Lower leg skin (tissue), 3 donors: ENCODE measurements at regions not wholly inside any gene's neighbourhood (a gene's known extent, or its start where the extent isn't known, plus 50 kb on each side); places are given as distances from the start of the nearest gene placed in this dataset.

ENCODE experiments used
- POLR2A ChIP-seq, 2 donors: fragments of 450-650 bp; IDR thresholded peaks; one replicate each; pipeline ENCODE4 v1.6.1; 2016 to 2017; ENCODE audit warnings: antibody characterized with exemption in 2 of 2, mild to moderate bottlenecking in 1 of 2, moderate library complexity in 1 of 2
- TF ChIP-seq, protein P1 (sequence below), 3 donors: fragments of 450-650 bp; IDR thresholded peaks; one replicate each; pipeline ENCODE4 v1.5.1; 2016; ENCODE audit warnings: antibody characterized with exemption in 3 of 3, mild to moderate bottlenecking in 3 of 3, moderate library complexity in 2 of 3

DNA sequence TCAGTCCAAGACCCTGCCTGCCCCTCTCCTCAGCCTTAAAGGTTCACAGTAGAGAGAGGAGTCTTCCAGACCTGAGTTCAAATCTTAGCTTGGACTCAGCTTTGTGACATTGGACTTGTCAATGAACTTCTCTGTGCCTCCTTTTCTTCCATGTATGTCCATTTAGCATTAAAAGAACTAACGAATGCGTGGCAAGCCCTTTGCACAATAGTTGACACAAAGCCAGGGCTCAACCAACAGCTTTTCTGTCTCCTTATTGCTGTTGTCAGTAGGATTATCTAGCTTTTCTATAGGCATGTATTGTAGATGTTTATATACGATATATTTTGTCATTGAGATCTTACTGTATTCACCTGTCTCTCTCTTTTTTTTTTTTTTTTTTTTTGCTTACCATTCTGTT lies 450.8 kb downstream of the PTPRU start:
- TF ChIP-seq, protein P1, sequence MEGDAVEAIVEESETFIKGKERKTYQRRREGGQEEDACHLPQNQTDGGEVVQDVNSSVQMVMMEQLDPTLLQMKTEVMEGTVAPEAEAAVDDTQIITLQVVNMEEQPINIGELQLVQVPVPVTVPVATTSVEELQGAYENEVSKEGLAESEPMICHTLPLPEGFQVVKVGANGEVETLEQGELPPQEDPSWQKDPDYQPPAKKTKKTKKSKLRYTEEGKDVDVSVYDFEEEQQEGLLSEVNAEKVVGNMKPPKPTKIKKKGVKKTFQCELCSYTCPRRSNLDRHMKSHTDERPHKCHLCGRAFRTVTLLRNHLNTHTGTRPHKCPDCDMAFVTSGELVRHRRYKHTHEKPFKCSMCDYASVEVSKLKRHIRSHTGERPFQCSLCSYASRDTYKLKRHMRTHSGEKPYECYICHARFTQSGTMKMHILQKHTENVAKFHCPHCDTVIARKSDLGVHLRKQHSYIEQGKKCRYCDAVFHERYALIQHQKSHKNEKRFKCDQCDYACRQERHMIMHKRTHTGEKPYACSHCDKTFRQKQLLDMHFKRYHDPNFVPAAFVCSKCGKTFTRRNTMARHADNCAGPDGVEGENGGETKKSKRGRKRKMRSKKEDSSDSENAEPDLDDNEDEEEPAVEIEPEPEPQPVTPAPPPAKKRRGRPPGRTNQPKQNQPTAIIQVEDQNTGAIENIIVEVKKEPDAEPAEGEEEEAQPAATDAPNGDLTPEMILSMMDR (IDR thresholded peaks at IDR 0.05): no peak
- TF ChIP-seq POLR2A (IDR thresholded peaks at IDR 0.05): no peak
